Fibroblast of gingiva (primary cell): ENCODE measurements at regions not wholly inside any gene's neighbourhood (a gene's known extent, or its start where the extent isn't known, plus 50 kb on each side); places are given as distances from the start of the nearest gene placed in this dataset.
"Not testable (repeated sequence)": the region's sequence is repeated elsewhere in the genome, so short reads cannot be mapped to it uniquely, and the experiment has no call there.

Source experiments
- DNase-seq: peaks from one replicate; pipeline ENCODE4 v3.0.0-alpha.2; 2011; ENCODE audit warnings: low read depth

GRCh38 chr6:151154418-151154817 is 85.3 kb upstream of the AKAP12 start:
- DNase-seq, result no peak

GRCh38 chr6:151155095-151155494 is 84.7 kb upstream of the AKAP12 start:
- DNase-seq, result no peak

- DNase-seq, result peak; percentile 30
These were observed 78.6 kb upstream of the AKAP12 start for GRCh38 chr6:151160929-151161757.

- no peak for DNase-seq
These were observed 75.4 kb upstream of the AKAP12 start for GRCh38 chr6:151164383-151164782.

- DNase-seq, result no peak
These were observed 73.6 kb upstream of the AKAP12 start for GRCh38 chr6:151166180-151166579.

GRCh38 chr6:151167034-151167433 is 72.7 kb upstream of the AKAP12 start:
- no peak for DNase-seq

- DNase-seq, result no peak
These were observed 69.0 kb upstream of the AKAP12 start for GRCh38 chr6:151170622-151171246.

GRCh38 chr6:151172751-151173150 is 67.0 kb upstream of the AKAP12 start:
- DNase-seq, result no peak

GRCh38 chr6:151175662-151176445 is 63.9 kb upstream of the AKAP12 start:
- DNase-seq, result no peak

GRCh38 chr6:151176911-151177770 is 62.6 kb upstream of the AKAP12 start:
- peak; percentile 51 for DNase-seq

GRCh38 chr6:151178373-151178772 is 61.4 kb upstream of the AKAP12 start:
- DNase-seq, result no peak

GRCh38 chr6:151179321-151179720 is 60.4 kb upstream of the AKAP12 start:
- peak; percentile 70 for DNase-seq

GRCh38 chr6:151180330-151181048 is 59.3 kb upstream of the AKAP12 start:
- DNase-seq, result no peak

- DNase-seq, result peak; percentile 48
These were observed 57.9 kb upstream of the AKAP12 start for GRCh38 chr6:151181706-151182363.

GRCh38 chr6:151182958-151183357 is 56.8 kb upstream of the AKAP12 start:
- DNase-seq, result not testable (repeated sequence)

GRCh38 chr6:151185148-151185547 is 54.6 kb upstream of the AKAP12 start:
- DNase-seq, result no peak

GRCh38 chr6:151186306-151186705 is 53.5 kb upstream of the AKAP12 start:
- DNase-seq, result no peak

GRCh38 chr6:151186804-151187330 is 52.9 kb upstream of the AKAP12 start:
- DNase-seq, result no peak
